Sigmoid colon (tissue), 4 donors: ENCODE measurements at regions not wholly inside any gene's neighbourhood (a gene's known extent, or its start where the extent isn't known, plus 50 kb on each side); places are given as distances from the start of the nearest gene placed in this dataset.
A peak's percentile ranks its signal among the peaks of the same experiment; 100 is the strongest.

Experiments
- CTCF ChIP-seq, 4 experiments: fragments of 450-650 bp in 3 of 4; fragments of 200-600 bp in 1 of 4; IDR thresholded peaks; one replicate each; pipeline ENCODE4 v1.5.1; 2016 to 2019; ENCODE audit warnings: antibody characterized with exemption in 4 of 4, mild to moderate bottlenecking in 3 of 4, moderate library complexity in 2 of 4
- POLR2A ChIP-seq, 2 donors: fragments of 450-650 bp; IDR thresholded peaks; one replicate each; pipeline ENCODE4 v1.6.1; 2016; ENCODE audit warnings: antibody characterized with exemption in 2 of 2, mild to moderate bottlenecking in 2 of 2, moderate library complexity in 2 of 2
- POLR2AphosphoS5 ChIP-seq, 4 donors: sonication (generic); formaldehyde crosslinking; IDR thresholded peaks; one replicate each; pipeline ENCODE4 v1.6.1; 2017; ENCODE audit warnings: antibody characterized with exemption in 4 of 4

GRCh38 chr12:127060310-127060847 lies 1206.6 kb upstream of the TMEM132C start:
- no peak for TF ChIP-seq CTCF (IDR thresholded peaks at IDR 0.05)
- no peak for TF ChIP-seq POLR2AphosphoS5 (IDR thresholded peaks at IDR 0.05)
- peak in 1 of 2 donors; percentile 43 for TF ChIP-seq POLR2A (IDR thresholded peaks at IDR 0.05)
